GM21526 (cell line): ENCODE measurements at regions not wholly inside any gene's neighbourhood (a gene's known extent, or its start where the extent isn't known, plus 50 kb on each side); places are given as distances from the start of the nearest gene placed in this dataset.

ENCODE experiments used
- ATAC-seq: cut with Tn5 transposase; IDR thresholded peaks from one replicate; pipeline ENCODE4 v1.9.1; 2021; ENCODE audit warnings: moderate library complexity; ENCODE audit not compliant: unreplicated experiment, low FRiP score

GRCh38 chr13:73940098-73940497 is 194.1 kb downstream of the KLF12 start:
- ATAC-seq = no peak

- no peak for ATAC-seq
Observed at GRCh38 chr13:73939603-73940002, 194.6 kb downstream of the KLF12 start.

- no peak for ATAC-seq
Observed at GRCh38 chr13:73939071-73939380, 195.2 kb downstream of the KLF12 start.

GRCh38 chr13:73938372-73939070 is 195.7 kb downstream of the KLF12 start:
- ATAC-seq = no peak

GRCh38 chr13:73937441-73937840 is 196.8 kb downstream of the KLF12 start:
- ATAC-seq = no peak

GRCh38 chr13:73935991-73936390 is 198.2 kb downstream of the KLF12 start:
- no peak for ATAC-seq

GRCh38 chr13:73934771-73935170 is 199.4 kb downstream of the KLF12 start:
- ATAC-seq = no peak

GRCh38 chr13:73934215-73934641 is 200.0 kb downstream of the KLF12 start:
- peak; percentile 29 for ATAC-seq

- ATAC-seq = peak; percentile 57
Observed at GRCh38 chr13:73933795-73934194, 200.4 kb downstream of the KLF12 start.

GRCh38 chr13:73932091-73932490 is 202.1 kb downstream of the KLF12 start:
- ATAC-seq = no peak

- no peak for ATAC-seq
Observed at GRCh38 chr13:73929287-73929932, 204.8 kb downstream of the KLF12 start.

- ATAC-seq = peak; percentile 91
Observed at GRCh38 chr13:73924607-73925006, 209.6 kb downstream of the KLF12 start.

GRCh38 chr13:73922493-73923393 is 211.5 kb downstream of the KLF12 start:
- no peak for ATAC-seq

GRCh38 chr13:73918691-73919090 is 215.5 kb downstream of the KLF12 start:
- no peak for ATAC-seq

GRCh38 chr13:73913751-73914518 is 220.3 kb downstream of the KLF12 start:
- no peak for ATAC-seq

- ATAC-seq = no peak
Observed at GRCh38 chr13:73913079-73913740, 221.0 kb downstream of the KLF12 start.

GRCh38 chr13:73911361-73911760 is 222.8 kb downstream of the KLF12 start:
- no peak for ATAC-seq

- no peak for ATAC-seq
Observed at GRCh38 chr13:73910733-73911132, 223.5 kb downstream of the KLF12 start.

GRCh38 chr13:73908809-73909208 is 225.4 kb downstream of the KLF12 start:
- no peak for ATAC-seq

- ATAC-seq = no peak
Observed at GRCh38 chr13:73904625-73905024, 229.6 kb downstream of the KLF12 start.
